ENCODE measurements at regions not wholly inside any gene's neighbourhood (a gene's known extent, or its start where the extent isn't known, plus 50 kb on each side); places are given as distances from the start of the nearest gene placed in this dataset.

DNA sequence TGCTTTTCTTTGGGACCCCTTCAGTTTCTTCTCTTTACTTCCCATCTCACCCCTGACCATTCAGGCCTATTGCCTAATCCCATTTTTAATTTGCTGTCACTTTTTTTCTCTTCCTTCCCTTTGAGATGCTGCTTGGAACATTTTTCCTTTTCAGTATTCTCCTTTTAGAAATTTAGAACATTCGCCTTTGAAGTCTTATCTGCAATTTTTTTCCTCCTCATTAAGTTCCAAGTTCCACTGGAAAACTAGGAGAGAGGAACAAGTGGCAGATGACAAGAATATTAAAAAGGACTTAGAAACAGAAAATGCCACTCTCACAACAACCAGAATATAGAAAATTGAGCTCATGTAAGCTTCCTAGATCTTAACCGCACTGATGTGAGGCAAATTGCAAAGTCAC lies 126.6 kb downstream of the PSMG1 start:
- TF ChIP-seq ZBTB44 (tag by site-specific recombination; IDR thresholded peaks at IDR 0.05), result no peak
- no peak for TF ChIP-seq ZXDB (tag by site-specific recombination; IDR thresholded peaks at IDR 0.05)
- TF ChIP-seq, protein P1, sequence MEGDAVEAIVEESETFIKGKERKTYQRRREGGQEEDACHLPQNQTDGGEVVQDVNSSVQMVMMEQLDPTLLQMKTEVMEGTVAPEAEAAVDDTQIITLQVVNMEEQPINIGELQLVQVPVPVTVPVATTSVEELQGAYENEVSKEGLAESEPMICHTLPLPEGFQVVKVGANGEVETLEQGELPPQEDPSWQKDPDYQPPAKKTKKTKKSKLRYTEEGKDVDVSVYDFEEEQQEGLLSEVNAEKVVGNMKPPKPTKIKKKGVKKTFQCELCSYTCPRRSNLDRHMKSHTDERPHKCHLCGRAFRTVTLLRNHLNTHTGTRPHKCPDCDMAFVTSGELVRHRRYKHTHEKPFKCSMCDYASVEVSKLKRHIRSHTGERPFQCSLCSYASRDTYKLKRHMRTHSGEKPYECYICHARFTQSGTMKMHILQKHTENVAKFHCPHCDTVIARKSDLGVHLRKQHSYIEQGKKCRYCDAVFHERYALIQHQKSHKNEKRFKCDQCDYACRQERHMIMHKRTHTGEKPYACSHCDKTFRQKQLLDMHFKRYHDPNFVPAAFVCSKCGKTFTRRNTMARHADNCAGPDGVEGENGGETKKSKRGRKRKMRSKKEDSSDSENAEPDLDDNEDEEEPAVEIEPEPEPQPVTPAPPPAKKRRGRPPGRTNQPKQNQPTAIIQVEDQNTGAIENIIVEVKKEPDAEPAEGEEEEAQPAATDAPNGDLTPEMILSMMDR (tag by site-specific recombination; IDR thresholded peaks at IDR 0.05), result no peak
- TF ChIP-seq, protein P2, sequence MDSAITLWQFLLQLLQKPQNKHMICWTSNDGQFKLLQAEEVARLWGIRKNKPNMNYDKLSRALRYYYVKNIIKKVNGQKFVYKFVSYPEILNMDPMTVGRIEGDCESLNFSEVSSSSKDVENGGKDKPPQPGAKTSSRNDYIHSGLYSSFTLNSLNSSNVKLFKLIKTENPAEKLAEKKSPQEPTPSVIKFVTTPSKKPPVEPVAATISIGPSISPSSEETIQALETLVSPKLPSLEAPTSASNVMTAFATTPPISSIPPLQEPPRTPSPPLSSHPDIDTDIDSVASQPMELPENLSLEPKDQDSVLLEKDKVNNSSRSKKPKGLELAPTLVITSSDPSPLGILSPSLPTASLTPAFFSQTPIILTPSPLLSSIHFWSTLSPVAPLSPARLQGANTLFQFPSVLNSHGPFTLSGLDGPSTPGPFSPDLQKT (IDR thresholded peaks at IDR 0.05; ENCODE audit: borderline replicate concordance, low read depth, low read length), result no peak
- TF ChIP-seq ZNF202 (tag by site-specific recombination; IDR thresholded peaks at IDR 0.05; ENCODE audit: borderline replicate concordance), result no peak
- TF ChIP-seq KLF10 (tag by site-specific recombination; IDR thresholded peaks at IDR 0.05), result no peak
